HG02943 (cell line): ENCODE measurements at regions not wholly inside any gene's neighbourhood (a gene's known extent, or its start where the extent isn't known, plus 50 kb on each side); places are given as distances from the start of the nearest gene placed in this dataset.
"Not testable (repeated sequence)": the region's sequence is repeated elsewhere in the genome, so short reads cannot be mapped to it uniquely, and the experiment has no call there.

Experiments
- ATAC-seq: cut with Tn5 transposase; IDR thresholded peaks from one replicate; pipeline ENCODE4 v1.9.1; 2021; ENCODE audit warnings: mild to moderate bottlenecking, low read depth, moderate library complexity; ENCODE audit not compliant: unreplicated experiment

- not testable (repeated sequence) for ATAC-seq
Observed at GRCh38 chr7:65795392-65795716, 77.5 kb upstream of the VKORC1L1 start.

GRCh38 chr7:65796205-65796604 is 76.7 kb upstream of the VKORC1L1 start:
- ATAC-seq: no peak

- ATAC-seq: not testable (repeated sequence)
Observed at GRCh38 chr7:65797086-65797485, 75.8 kb upstream of the VKORC1L1 start.

- not testable (repeated sequence) for ATAC-seq
Observed at GRCh38 chr7:65797566-65797965, 75.3 kb upstream of the VKORC1L1 start.

GRCh38 chr7:65798111-65799075 is 74.5 kb upstream of the VKORC1L1 start:
- ATAC-seq: peak; percentile 92

- ATAC-seq: not testable (repeated sequence)
Observed at GRCh38 chr7:65800191-65800590, 72.7 kb upstream of the VKORC1L1 start.

- no peak for ATAC-seq
Observed at GRCh38 chr7:65800890-65801341, 72.0 kb upstream of the VKORC1L1 start.

GRCh38 chr7:65804887-65805286 is 68.0 kb upstream of the VKORC1L1 start:
- no peak for ATAC-seq

- ATAC-seq: not testable (repeated sequence)
Observed at GRCh38 chr7:65807067-65807466, 65.8 kb upstream of the VKORC1L1 start.

GRCh38 chr7:65809259-65809981 is 63.5 kb upstream of the VKORC1L1 start:
- peak; percentile 86 for ATAC-seq

- peak; percentile 45 for ATAC-seq
Observed at GRCh38 chr7:65809982-65810288, 62.9 kb upstream of the VKORC1L1 start.

GRCh38 chr7:65812281-65812680 is 60.6 kb upstream of the VKORC1L1 start:
- no peak for ATAC-seq

- ATAC-seq: not testable (repeated sequence)
Observed at GRCh38 chr7:65814556-65815167, 58.2 kb upstream of the VKORC1L1 start.

GRCh38 chr7:65820287-65820950 is 52.5 kb upstream of the VKORC1L1 start:
- no peak for ATAC-seq
